Smooth muscle cell (in vitro differentiated cells): ENCODE measurements at regions not wholly inside any gene's neighbourhood (a gene's known extent, or its start where the extent isn't known, plus 50 kb on each side); places are given as distances from the start of the nearest gene placed in this dataset.

Experiments
- DNase-seq: peaks from one replicate; lab custom pipeline; 2025; ENCODE audit not compliant: unreplicated experiment; lab: John Stamatoyannopoulos, UW
- H2AFZ ChIP-seq: fragments of 200-600 bp; sonication (generic); 2 replicates; pipeline ENCODE4 v1.6.0; 2016; ENCODE audit warnings: antibody characterized with exemption, low read depth, mild to moderate bottlenecking
- H3F3A ChIP-seq: fragments of 200-600 bp; sonication (generic); 2 replicates; pipeline ENCODE4 v1.6.0; 2017; ENCODE audit warnings: antibody characterized with exemption, low read depth
- H3K27ac ChIP-seq: fragments of 200-600 bp; sonication (generic); 2 replicates; pipeline ENCODE4 v1.5.1; 2016; ENCODE audit warnings: low read depth, mild to moderate bottlenecking
- H3K27me3 ChIP-seq: fragments of 200-600 bp; sonication (generic); 2 replicates; pipeline ENCODE4 v1.6.1; 2016; ENCODE audit warnings: low read depth, mild to moderate bottlenecking
- H3K36me3 ChIP-seq: fragments of 200-600 bp; sonication (generic); 2 replicates; pipeline ENCODE4 v1.5.1; 2016; ENCODE audit warnings: low read depth
- H3K4me1 ChIP-seq: fragments of 200-600 bp; sonication (generic); 2 replicates; pipeline ENCODE4 v1.5.1; 2016; ENCODE audit warnings: low read depth
- H3K4me2 ChIP-seq: fragments of 200-600 bp; sonication (generic); 2 replicates; pipeline ENCODE4 v1.6.0; 2016; ENCODE audit warnings: mild to moderate bottlenecking
- H3K4me3 ChIP-seq: fragments of 200-600 bp; sonication (generic); 2 replicates; pipeline ENCODE4 v1.5.1; 2016; ENCODE audit warnings: mild to moderate bottlenecking
- H3K79me2 ChIP-seq: fragments of 200-600 bp; sonication (generic); 2 replicates; pipeline ENCODE4 v1.6.0; 2016; ENCODE audit warnings: low read depth, mild to moderate bottlenecking
- H3K9ac ChIP-seq: fragments of 200-600 bp; sonication (generic); 2 replicates; pipeline ENCODE4 v1.6.0; 2016; ENCODE audit warnings: low read depth
- H3K9me3 ChIP-seq: fragments of 200-600 bp; sonication (generic); replicated peaks from 2 replicates; pipeline ENCODE4 v1.5.1; 2016; ENCODE audit warnings: low read depth
- H4K20me1 ChIP-seq: fragments of 200-600 bp; sonication (generic); 2 replicates; pipeline ENCODE4 v1.6.0; 2016; ENCODE audit warnings: low read depth
- CTCF ChIP-seq: fragments of 200-600 bp; sonication (generic); IDR thresholded peaks from 2 replicates; pipeline ENCODE4 v1.5.1; 2017; ENCODE audit warnings: borderline replicate concordance, mild to moderate bottlenecking, antibody characterized with exemption; ENCODE audit not compliant: insufficient read depth, poor library complexity, severe bottlenecking
- WGBS: methylation state at CpG from one replicate; pipeline ENCODE4 v1.1.7; 2016; ENCODE audit warnings: low lambda C conversion rate; 5-methylcytosine and 5-hydroxymethylcytosine counted together

GRCh38 chr13:86830046-86830445, 841.1 kb upstream of the SLITRK5 start:
- Histone ChIP-seq H3K9ac (no peak overlapping the region), H3K4me2 (no peak overlapping the region), H3K9me3 (no peaks in the 10 kb centered on the region), H2AFZ (no peak overlapping the region), H3F3A (no peaks in the 10 kb centered on the region), H3K27me3 (no peaks in the 10 kb centered on the region), H3K27ac (no peak overlapping the region), H3K4me1 (no peaks in the 10 kb centered on the region), H3K79me2 (no peaks in the 10 kb centered on the region), H4K20me1 (no peaks in the 10 kb centered on the region), H3K36me3 (no peaks in the 10 kb centered on the region), H3K4me3 (no peak overlapping the region)
- TF ChIP-seq CTCF: no peak
- WGBS: 82% methylated on average over 4 of the region's 4 CpGs
- DNase-seq: no peak

GRCh38 chr13:86831084-86831483, 840.1 kb upstream of the SLITRK5 start:
- Histone ChIP-seq H3K4me3 (no peak overlapping the region), H3F3A (no peaks in the 10 kb centered on the region), H3K4me2 (no peak overlapping the region), H3K4me1 (no peaks in the 10 kb centered on the region), H3K79me2 (no peaks in the 10 kb centered on the region), H3K9me3 (no peaks in the 10 kb centered on the region), H3K27ac (no peak overlapping the region), H3K9ac (no peak overlapping the region), H3K36me3 (no peaks in the 10 kb centered on the region), H2AFZ (no peak overlapping the region), H3K27me3 (no peaks in the 10 kb centered on the region), H4K20me1 (no peaks in the 10 kb centered on the region)
- WGBS: 93% methylated on average over 1 of the region's 1 CpG
- TF ChIP-seq CTCF: no peak
- no peak for DNase-seq

GRCh38 chr13:86838411-86839120, 832.6 kb upstream of the SLITRK5 start:
- no peaks in the 10 kb centered on the region for H4K20me1 ChIP-seq
- H3K4me3 ChIP-seq: peak overlapping the region; percentile 27
- no peaks in the 10 kb centered on the region for H3F3A ChIP-seq
- peak overlapping the region; percentile 73 for H2AFZ ChIP-seq
- no peaks in the 10 kb centered on the region for H3K4me1 ChIP-seq
- no peak overlapping the region for H3K27ac ChIP-seq
- 62% methylated on average over 10 of the region's 10 CpGs for WGBS
- no peaks in the 10 kb centered on the region for H3K9me3 ChIP-seq
- no peak for DNase-seq
- no peak for TF ChIP-seq CTCF
- no peak overlapping the region for H3K9ac ChIP-seq
- peak overlapping the region; percentile 76 for H3K4me2 ChIP-seq
- H3K79me2 ChIP-seq: no peaks in the 10 kb centered on the region
- H3K36me3 ChIP-seq: no peaks in the 10 kb centered on the region
- no peaks in the 10 kb centered on the region for H3K27me3 ChIP-seq

- Histone ChIP-seq H3K4me1 (no peaks in the 10 kb centered on the region), H3K79me2 (no peaks in the 10 kb centered on the region), H3K27me3 (no peaks in the 10 kb centered on the region), H4K20me1 (no peaks in the 10 kb centered on the region), H3F3A (no peaks in the 10 kb centered on the region), H3K27ac (no peak overlapping the region), H3K4me3 (peak overlapping the region; percentile 27), H3K9ac (no peak overlapping the region), H3K4me2 (peak overlapping the region; percentile 76), H3K9me3 (no peaks in the 10 kb centered on the region), H3K36me3 (no peaks in the 10 kb centered on the region), H2AFZ (peak overlapping the region; percentile 73)
- 8% methylated on average over 7 of the region's 7 CpGs for WGBS
- TF ChIP-seq CTCF: no peak
- no peak for DNase-seq
These were observed 832.0 kb upstream of the SLITRK5 start for GRCh38 chr13:86839221-86839620.
